ENCODE measurements at regions not wholly inside any gene's neighbourhood (a gene's known extent, or its start where the extent isn't known, plus 50 kb on each side); places are given as distances from the start of the nearest gene placed in this dataset.

DNA sequence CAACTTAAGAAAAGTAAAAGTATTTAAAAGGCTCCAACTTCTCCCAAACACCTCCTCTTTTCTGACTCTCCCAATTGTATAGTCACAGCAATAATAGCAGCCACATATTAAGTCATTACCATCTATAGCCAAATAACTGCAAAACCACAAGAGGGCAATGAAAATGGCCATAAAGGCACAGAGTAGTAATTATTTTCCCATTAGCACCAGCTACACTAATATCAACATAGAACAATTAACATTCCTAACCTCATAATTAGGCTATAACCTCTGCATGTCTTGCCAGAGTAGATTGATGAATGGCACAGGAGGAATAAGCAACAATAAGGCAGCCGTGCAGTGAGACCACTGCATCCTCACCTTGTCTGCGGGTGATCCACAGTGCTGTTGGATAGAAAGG lies 226.4 kb upstream of the SERP2 start:
- Histone ChIP-seq H3K27ac (ENCODE audit: extremely low read depth, low read depth, low read length) (no peak overlapping the region), H3K4me1 (ENCODE audit: control insufficient read depth, insufficient read depth, low read length) (no peaks in the 10 kb centered on the region), H3K4me3 (ENCODE audit: low read depth, low read length) (no peak overlapping the region), H3K9me3 (ENCODE audit: control insufficient read depth, insufficient read depth, low read depth, low read length) (no peaks in the 10 kb centered on the region), H3K36me3 (ENCODE audit: control insufficient read depth in 2 of 2, insufficient read depth in 1 of 2, low read length in 2 of 2) (no peaks in the 10 kb centered on the region)
- TF ChIP-seq ZNF626 (tag by site-specific recombination; IDR thresholded peaks at IDR 0.05), result no peak
- no peak for TF ChIP-seq ZNF529 (tag by site-specific recombination; IDR thresholded peaks at IDR 0.05; ENCODE audit: insufficient replicate concordance)
- 0 out of 2 replicates have a peak, but pooled peaks have one; percentile 57 for TF ChIP-seq INSM2 (tag by site-specific recombination; IDR thresholded peaks at IDR 0.05)
- no peak for TF ChIP-seq ZNF660 (tag by site-specific recombination; IDR thresholded peaks at IDR 0.05)
- peak; percentile 98 for TF ChIP-seq SP7 (tag by site-specific recombination; IDR thresholded peaks at IDR 0.05)
- peak; percentile 24; the same call in 1 of the 2 replicates for TF ChIP-seq ZBTB8A (tag by site-specific recombination; IDR thresholded peaks at IDR 0.05)
- TF ChIP-seq OSR2 (tag by site-specific recombination; IDR thresholded peaks at IDR 0.05), result peak; percentile 42; the same call in 1 of the 2 replicates
- TF ChIP-seq GLI2 (tag by site-specific recombination; IDR thresholded peaks at IDR 0.05; ENCODE audit: borderline replicate concordance, low read depth), result 0 out of 2 replicates have a peak, but pooled peaks have one; percentile 40
- peak; percentile 59 for TF ChIP-seq FEZF1 (tag by site-specific recombination; IDR thresholded peaks at IDR 0.05)
- TF ChIP-seq, protein P1, sequence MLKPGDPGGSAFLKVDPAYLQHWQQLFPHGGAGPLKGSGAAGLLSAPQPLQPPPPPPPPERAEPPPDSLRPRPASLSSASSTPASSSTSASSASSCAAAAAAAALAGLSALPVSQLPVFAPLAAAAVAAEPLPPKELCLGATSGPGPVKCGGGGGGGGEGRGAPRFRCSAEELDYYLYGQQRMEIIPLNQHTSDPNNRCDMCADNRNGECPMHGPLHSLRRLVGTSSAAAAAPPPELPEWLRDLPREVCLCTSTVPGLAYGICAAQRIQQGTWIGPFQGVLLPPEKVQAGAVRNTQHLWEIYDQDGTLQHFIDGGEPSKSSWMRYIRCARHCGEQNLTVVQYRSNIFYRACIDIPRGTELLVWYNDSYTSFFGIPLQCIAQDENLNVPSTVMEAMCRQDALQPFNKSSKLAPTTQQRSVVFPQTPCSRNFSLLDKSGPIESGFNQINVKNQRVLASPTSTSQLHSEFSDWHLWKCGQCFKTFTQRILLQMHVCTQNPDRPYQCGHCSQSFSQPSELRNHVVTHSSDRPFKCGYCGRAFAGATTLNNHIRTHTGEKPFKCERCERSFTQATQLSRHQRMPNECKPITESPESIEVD (tag by site-specific recombination; IDR thresholded peaks at IDR 0.05), result peak; percentile 50
- ChIA-PET POLR2A (no interaction called here), CTCF (no interaction called here)

DNA sequence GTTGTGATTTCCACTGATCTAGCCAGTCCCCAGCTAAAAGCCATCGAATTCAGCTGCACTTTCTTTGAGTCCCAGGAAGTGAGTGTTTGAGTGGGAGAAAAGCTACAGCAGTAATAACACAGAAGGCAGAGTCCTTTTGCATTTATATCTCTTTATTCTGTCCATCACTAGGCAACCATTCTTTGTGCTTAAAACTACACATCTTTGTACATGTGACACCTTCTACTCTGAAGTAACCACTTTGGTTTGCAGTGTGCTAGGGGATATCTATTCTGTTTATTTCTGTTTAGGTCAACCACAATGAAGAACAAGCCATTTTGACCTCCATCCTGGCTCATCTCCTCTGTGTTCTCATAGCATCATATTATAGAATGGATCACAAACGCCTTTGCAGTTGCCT lies 226.0 kb upstream of the SERP2 start:
- H3K4me1 ChIP-seq (ENCODE audit: control insufficient read depth, insufficient read depth, low read length), result no peaks in the 10 kb centered on the region
- ChIA-PET CTCF (no interaction called here), POLR2A (no interaction called here)
- no peak for TF ChIP-seq ZFP41 (tag by site-specific recombination; IDR thresholded peaks at IDR 0.05; ENCODE audit: borderline replicate concordance)
- no peak for TF ChIP-seq ZNF274 (IDR thresholded peaks at IDR 0.05; ENCODE audit: low read length)
- TF ChIP-seq ZNF274 (tag by site-specific recombination; IDR thresholded peaks at IDR 0.05; ENCODE audit: borderline replicate concordance), result no peak
- TF ChIP-seq, protein P2, sequence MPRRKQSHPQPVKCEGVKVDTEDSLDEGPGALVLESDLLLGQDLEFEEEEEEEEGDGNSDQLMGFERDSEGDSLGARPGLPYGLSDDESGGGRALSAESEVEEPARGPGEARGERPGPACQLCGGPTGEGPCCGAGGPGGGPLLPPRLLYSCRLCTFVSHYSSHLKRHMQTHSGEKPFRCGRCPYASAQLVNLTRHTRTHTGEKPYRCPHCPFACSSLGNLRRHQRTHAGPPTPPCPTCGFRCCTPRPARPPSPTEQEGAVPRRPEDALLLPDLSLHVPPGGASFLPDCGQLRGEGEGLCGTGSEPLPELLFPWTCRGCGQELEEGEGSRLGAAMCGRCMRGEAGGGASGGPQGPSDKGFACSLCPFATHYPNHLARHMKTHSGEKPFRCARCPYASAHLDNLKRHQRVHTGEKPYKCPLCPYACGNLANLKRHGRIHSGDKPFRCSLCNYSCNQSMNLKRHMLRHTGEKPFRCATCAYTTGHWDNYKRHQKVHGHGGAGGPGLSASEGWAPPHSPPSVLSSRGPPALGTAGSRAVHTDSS (tag by site-specific recombination; IDR thresholded peaks at IDR 0.05), result no peak
- TF ChIP-seq ZNF280C (tag by site-specific recombination; IDR thresholded peaks at IDR 0.05), result no peak
- TF ChIP-seq HOXC10 (CRISPR knock-in tag; IDR thresholded peaks at IDR 0.05), result no peak
- no peak for TF ChIP-seq GLIS2 (tag by site-specific recombination; IDR thresholded peaks at IDR 0.05)
- no peak for TF ChIP-seq ZXDB (tag by site-specific recombination; IDR thresholded peaks at IDR 0.05)
- TF ChIP-seq SALL2 (tag by site-specific recombination; IDR thresholded peaks at IDR 0.05; ENCODE audit: borderline replicate concordance), result no peak
- TF ChIP-seq, protein P3, sequence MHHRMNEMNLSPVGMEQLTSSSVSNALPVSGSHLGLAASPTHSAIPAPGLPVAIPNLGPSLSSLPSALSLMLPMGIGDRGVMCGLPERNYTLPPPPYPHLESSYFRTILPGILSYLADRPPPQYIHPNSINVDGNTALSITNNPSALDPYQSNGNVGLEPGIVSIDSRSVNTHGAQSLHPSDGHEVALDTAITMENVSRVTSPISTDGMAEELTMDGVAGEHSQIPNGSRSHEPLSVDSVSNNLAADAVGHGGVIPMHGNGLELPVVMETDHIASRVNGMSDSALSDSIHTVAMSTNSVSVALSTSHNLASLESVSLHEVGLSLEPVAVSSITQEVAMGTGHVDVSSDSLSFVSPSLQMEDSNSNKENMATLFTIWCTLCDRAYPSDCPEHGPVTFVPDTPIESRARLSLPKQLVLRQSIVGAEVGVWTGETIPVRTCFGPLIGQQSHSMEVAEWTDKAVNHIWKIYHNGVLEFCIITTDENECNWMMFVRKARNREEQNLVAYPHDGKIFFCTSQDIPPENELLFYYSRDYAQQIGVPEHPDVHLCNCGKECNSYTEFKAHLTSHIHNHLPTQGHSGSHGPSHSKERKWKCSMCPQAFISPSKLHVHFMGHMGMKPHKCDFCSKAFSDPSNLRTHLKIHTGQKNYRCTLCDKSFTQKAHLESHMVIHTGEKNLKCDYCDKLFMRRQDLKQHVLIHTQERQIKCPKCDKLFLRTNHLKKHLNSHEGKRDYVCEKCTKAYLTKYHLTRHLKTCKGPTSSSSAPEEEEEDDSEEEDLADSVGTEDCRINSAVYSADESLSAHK (tag by site-specific recombination; IDR thresholded peaks at IDR 0.05), result no peak
- no peak for TF ChIP-seq ZNF704 (tag by site-specific recombination; IDR thresholded peaks at IDR 0.05)
- TF ChIP-seq ZNF366 (tag by site-specific recombination; conservative IDR thresholded peaks at IDR 0.05), result no peak
- no peak for TF ChIP-seq ZNF501 (tag by site-specific recombination; IDR thresholded peaks at IDR 0.05)
- TF ChIP-seq ZNF404 (tag by site-specific recombination; IDR thresholded peaks at IDR 0.05), result no peak
- H3K4me3 ChIP-seq (ENCODE audit: low read depth, low read length), result no peak overlapping the region
- no peaks in the 10 kb centered on the region for H3K36me3 ChIP-seq (ENCODE audit: control insufficient read depth in 2 of 2, insufficient read depth in 1 of 2, low read length in 2 of 2)
- H3K9me3 ChIP-seq (ENCODE audit: control insufficient read depth, insufficient read depth, low read depth, low read length), result no peaks in the 10 kb centered on the region
- no peak overlapping the region for H3K27ac ChIP-seq (ENCODE audit: extremely low read depth, low read depth, low read length)
